ENCODE measurements at regions not wholly inside any gene's neighbourhood (a gene's known extent, or its start where the extent isn't known, plus 50 kb on each side); places are given as distances from the start of the nearest gene placed in this dataset.

GRCh38 chr22:49178246-49179005 lies 649.2 kb downstream of the BRD1 start:
- no peak for TF ChIP-seq EP300 (IDR thresholded peaks at IDR 0.05)
- Histone ChIP-seq H3K4me1 (ENCODE audit: insufficient read depth) (no peaks in the 10 kb centered on the region), H3K9me3 (no peaks in the 10 kb centered on the region), H3K4me3 (no peak overlapping the region), H3K27me3 (no peaks in the 10 kb centered on the region), H3K36me3 (no peaks in the 10 kb centered on the region), H3K27ac (no peak overlapping the region)
- DNase-seq = no peak
- intact Hi-C loops (cut with DNase I) = no loop called here
- WGBS, 3 donors = 71 to 83% (median 81%) methylated on average over 24 to 26 of the region's 26 CpGs

DNA sequence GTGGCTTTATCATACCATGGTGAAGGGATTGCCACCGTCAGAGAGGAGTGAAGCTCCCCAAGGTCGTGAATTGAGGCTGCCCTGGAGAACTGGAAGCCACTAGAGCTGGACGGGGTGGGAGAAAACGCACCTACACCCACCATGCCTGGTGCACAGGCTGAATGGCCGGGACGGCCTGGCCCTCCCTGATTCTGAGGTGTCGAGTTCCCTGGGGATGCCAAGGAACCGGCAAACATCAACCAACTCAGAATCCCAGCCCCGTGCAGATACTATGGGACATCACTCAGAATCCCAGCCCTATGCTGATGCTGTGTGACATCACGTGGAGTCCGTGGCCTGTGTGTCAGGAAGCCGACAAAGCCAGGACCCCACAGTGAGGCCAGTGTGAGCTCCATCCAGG lies 650.0 kb downstream of the BRD1 start:
- Histone ChIP-seq H3K4me3 (no peak overlapping the region), H3K27ac (no peak overlapping the region), H3K27me3 (no peaks in the 10 kb centered on the region), H3K4me1 (ENCODE audit: insufficient read depth) (no peaks in the 10 kb centered on the region), H3K36me3 (no peaks in the 10 kb centered on the region), H3K9me3 (no peaks in the 10 kb centered on the region)
- intact Hi-C loops (cut with DNase I) = no loop called here
- no peak for TF ChIP-seq EP300 (IDR thresholded peaks at IDR 0.05)
- DNase-seq = no peak
- WGBS, 3 donors = 61 to 71% (median 67%) methylated on average over 12 of the region's 12 CpGs

DNA sequence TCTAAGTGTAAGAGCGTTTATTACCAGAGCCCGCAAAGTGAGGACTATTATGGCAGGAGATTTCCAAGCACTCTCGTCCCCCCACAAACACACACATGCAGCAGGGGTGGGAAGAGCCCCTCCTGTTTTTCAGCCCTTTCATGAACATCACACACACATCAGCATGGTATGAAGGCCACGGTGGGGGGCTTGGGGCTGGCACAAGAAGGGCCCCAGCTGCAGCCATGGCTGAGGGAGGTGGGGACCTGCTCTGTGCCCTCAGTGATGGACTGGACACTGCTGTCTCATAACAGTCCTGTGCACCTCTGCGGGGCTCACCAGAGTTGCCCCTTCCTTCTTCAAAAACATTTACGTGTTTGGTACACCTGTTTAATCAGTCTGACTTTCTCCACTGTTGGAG lies 650.7 kb downstream of the BRD1 start:
- H3K27ac ChIP-seq = no peak overlapping the region
- no peak overlapping the region for H3K4me3 ChIP-seq
- no peaks in the 10 kb centered on the region for H3K36me3 ChIP-seq
- H3K4me1 ChIP-seq (ENCODE audit: insufficient read depth) = no peaks in the 10 kb centered on the region
- intact Hi-C loops (cut with DNase I) = no loop called here
- TF ChIP-seq CTCF (IDR thresholded peaks at IDR 0.05) (no peak), EP300 (IDR thresholded peaks at IDR 0.05) (no peak), POLR2A (IDR thresholded peaks at IDR 0.05) (no peak)
- H3K9me3 ChIP-seq = no peaks in the 10 kb centered on the region
- DNase-seq = no peak
- 76 to 89% (median 81%) methylated on average over 6 of the region's 6 CpGs for WGBS, 3 donors
- H3K27me3 ChIP-seq = no peaks in the 10 kb centered on the region

GRCh38 chr22:49170053-49170452 lies 657.6 kb downstream of the BRD1 start:
- intact Hi-C loops (cut with DNase I) = no loop called here
- Histone ChIP-seq H3K27ac (no peak overlapping the region), H3K9me3 (no peaks in the 10 kb centered on the region), H3K27me3 (no peaks in the 10 kb centered on the region), H3K4me3 (no peak overlapping the region), H3K4me1 (ENCODE audit: insufficient read depth) (no peaks in the 10 kb centered on the region), H3K36me3 (no peaks in the 10 kb centered on the region)
- no peak for TF ChIP-seq CTCF (IDR thresholded peaks at IDR 0.05)
- TF ChIP-seq EP300 (IDR thresholded peaks at IDR 0.05) = no peak
- TF ChIP-seq POLR2A (IDR thresholded peaks at IDR 0.05) = no peak
- no peak for DNase-seq
- WGBS, 3 donors = 47 to 75% (median 75%) methylated on average over 4 of the region's 4 CpGs

- no peak for TF ChIP-seq CTCF (IDR thresholded peaks at IDR 0.05)
- no peak for TF ChIP-seq EP300 (IDR thresholded peaks at IDR 0.05)
- TF ChIP-seq POLR2A (IDR thresholded peaks at IDR 0.05) = no peak
- H3K4me3 ChIP-seq = no peak overlapping the region
- H3K27me3 ChIP-seq = no peaks in the 10 kb centered on the region
- no peaks in the 10 kb centered on the region for H3K4me1 ChIP-seq (ENCODE audit: insufficient read depth)
- intact Hi-C loops (cut with DNase I) = no loop called here
- no peak overlapping the region for H3K27ac ChIP-seq
- H3K9me3 ChIP-seq = no peaks in the 10 kb centered on the region
- no peak for DNase-seq
- H3K36me3 ChIP-seq = no peaks in the 10 kb centered on the region
- 64 to 77% (median 69%) methylated on average over 15 to 16 of the region's 16 CpGs for WGBS, 3 donors
Measured at GRCh38 chr22:49169074-49169744, 658.5 kb downstream of the BRD1 start.
